Caco-2 (cell line): ENCODE measurements at regions not wholly inside any gene's neighbourhood (a gene's known extent, or its start where the extent isn't known, plus 50 kb on each side); places are given as distances from the start of the nearest gene placed in this dataset.

Source experiments
- BruUV-seq: library from RNA; stranded (reverse); fragments of 400-500 nt; replicated peaks from 2 replicates; lab custom pipeline; 2021; lab: Mats Ljungman, UMichigan
- CTCF ChIA-PET: fragments of 300-600 bp; sonication (Branson Sonifier 250); formaldehyde crosslinking; loops from one replicate; lab custom pipeline; 2022; ENCODE audit warnings: antibody characterized with exemption; lab: Charles Lee
- POLR2A ChIA-PET: fragments of 300-600 bp; sonication (Branson Sonifier 250); formaldehyde crosslinking; loops from one replicate; lab custom pipeline; 2022; ENCODE audit warnings: antibody characterized with exemption; lab: Charles Lee
- DNase-seq, 2 experiments: peaks; one replicate each; pipeline versions ENCODE4 v3.0.0 to v3.0.0-alpha.2; 2020 to 2022
- H3K27me3 ChIP-seq: replicated peaks from 2 replicates; pipeline ENCODE4 v1.6.0; 2011; ENCODE audit warnings: low read length; ENCODE audit not compliant: control insufficient read depth, insufficient read depth
- H3K36me3 ChIP-seq: 2 replicates; pipeline ENCODE4 v1.5.1; 2011; ENCODE audit warnings: low read length; ENCODE audit not compliant: control insufficient read depth, insufficient read depth
- H3K4me1 ChIP-seq: fragments of 250-450 bp; sonication (Bioruptor Pico); 2 replicates; pipeline ENCODE4 v1.5.1; 2020; ENCODE audit warnings: mild to moderate bottlenecking
- H3K4me3 ChIP-seq: 2 replicates; pipeline ENCODE4 v1.5.1; 2011; ENCODE audit warnings: low read depth, mild to moderate bottlenecking, control low read depth, low read length
- H3K9me3 ChIP-seq: fragments of 250-450 bp; sonication (Bioruptor Pico); 2 replicates; pipeline ENCODE4 v1.5.1; 2020; ENCODE audit warnings: mild to moderate bottlenecking, moderate library complexity
- H3K27ac Mint-ChIP-seq: one replicate; pipeline ENCODE4 v1.8.0; 2022; ENCODE audit warnings: mixed read lengths; ENCODE audit not compliant: unreplicated experiment
- H3K27me3 Mint-ChIP-seq: one replicate; pipeline ENCODE4 v1.8.0; 2022; ENCODE audit warnings: mixed read lengths; ENCODE audit not compliant: insufficient read depth, unreplicated experiment
- H3K36me3 Mint-ChIP-seq: one replicate; pipeline ENCODE4 v1.8.0; 2022; ENCODE audit warnings: mild to moderate bottlenecking, mixed read lengths; ENCODE audit not compliant: insufficient read depth, unreplicated experiment
- H3K4me1 Mint-ChIP-seq: one replicate; pipeline ENCODE4 v1.8.0; 2022; ENCODE audit warnings: low read depth, mixed read lengths; ENCODE audit not compliant: unreplicated experiment
- H3K4me3 Mint-ChIP-seq: one replicate; pipeline ENCODE4 v1.8.0; 2022; ENCODE audit warnings: mild to moderate bottlenecking, moderate library complexity, mixed read lengths; ENCODE audit not compliant: unreplicated experiment
- H3K9me3 Mint-ChIP-seq: one replicate; pipeline ENCODE4 v1.8.0; 2022; ENCODE audit warnings: mixed read lengths; ENCODE audit not compliant: unreplicated experiment
- intact Hi-C: fragments of 100-400 bp; cut with micrococcal nuclease; formaldehyde crosslinking; loops from one replicate; pipeline ENCODE4 v1.10.0; 2022; ENCODE audit not compliant: unreplicated experiment
- TF ChIP-seq, protein P1 (sequence below), 2 experiments: fragments of 200-600 bp in 1 of 2; IDR thresholded peaks; 1 replicate in 1 of 2; 2 replicates in 1 of 2; pipeline versions ENCODE4 v1.5.1 to v1.8.0; 2011 to 2022; ENCODE audit warnings: antibody characterized with exemption in 1 of 2, control low read depth in 1 of 2, inconsistent platforms in 1 of 2, low read depth in 1 of 2, low read length in 1 of 2, mild to moderate bottlenecking in 1 of 2, moderate library complexity in 1 of 2; ENCODE audit not compliant: insufficient read depth in 1 of 2, severe bottlenecking in 1 of 2, unreplicated experiment in 1 of 2

DNA sequence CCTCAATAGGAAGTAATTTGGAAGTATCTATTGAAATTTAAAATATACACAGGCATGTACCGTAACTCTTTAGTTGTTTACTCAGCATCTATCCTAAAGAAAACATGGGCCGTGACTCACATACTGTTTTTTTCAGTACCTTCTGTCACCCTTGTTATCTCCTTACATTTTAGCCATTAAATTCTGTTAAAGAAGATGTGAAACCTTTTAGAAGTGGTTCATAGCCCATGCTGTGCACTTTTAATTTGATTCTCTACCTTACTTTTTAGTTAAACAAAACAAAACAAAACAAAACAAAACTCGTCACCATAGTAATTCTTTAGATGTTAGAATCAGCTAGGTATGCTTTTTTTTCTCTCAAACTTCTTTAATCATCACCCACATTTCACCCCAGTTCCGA is 494.4 kb upstream of the RGS6 start:
- Mint-ChIP-seq H3K27ac (no peak overlapping the region), H3K27me3 (no peaks in the 10 kb centered on the region), H3K36me3 (peaks cover 9% of the 10 kb centered on the region), H3K9me3 (no peaks in the 10 kb centered on the region), H3K4me1 (peaks cover 14% of the 10 kb centered on the region), H3K4me3 (no peak overlapping the region)
- POLR2A ChIA-PET, result no interaction called here
- Histone ChIP-seq H3K4me3 (no peak overlapping the region), H3K36me3 (no peaks in the 10 kb centered on the region), H3K9me3 (no peaks in the 10 kb centered on the region), H3K4me1 (no peaks in the 10 kb centered on the region), H3K27me3 (no peaks in the 10 kb centered on the region)
- intact Hi-C loops, result no loop called here
- CTCF ChIA-PET, result no interaction called here
- no peak for DNase-seq
- TF ChIP-seq, protein P1, sequence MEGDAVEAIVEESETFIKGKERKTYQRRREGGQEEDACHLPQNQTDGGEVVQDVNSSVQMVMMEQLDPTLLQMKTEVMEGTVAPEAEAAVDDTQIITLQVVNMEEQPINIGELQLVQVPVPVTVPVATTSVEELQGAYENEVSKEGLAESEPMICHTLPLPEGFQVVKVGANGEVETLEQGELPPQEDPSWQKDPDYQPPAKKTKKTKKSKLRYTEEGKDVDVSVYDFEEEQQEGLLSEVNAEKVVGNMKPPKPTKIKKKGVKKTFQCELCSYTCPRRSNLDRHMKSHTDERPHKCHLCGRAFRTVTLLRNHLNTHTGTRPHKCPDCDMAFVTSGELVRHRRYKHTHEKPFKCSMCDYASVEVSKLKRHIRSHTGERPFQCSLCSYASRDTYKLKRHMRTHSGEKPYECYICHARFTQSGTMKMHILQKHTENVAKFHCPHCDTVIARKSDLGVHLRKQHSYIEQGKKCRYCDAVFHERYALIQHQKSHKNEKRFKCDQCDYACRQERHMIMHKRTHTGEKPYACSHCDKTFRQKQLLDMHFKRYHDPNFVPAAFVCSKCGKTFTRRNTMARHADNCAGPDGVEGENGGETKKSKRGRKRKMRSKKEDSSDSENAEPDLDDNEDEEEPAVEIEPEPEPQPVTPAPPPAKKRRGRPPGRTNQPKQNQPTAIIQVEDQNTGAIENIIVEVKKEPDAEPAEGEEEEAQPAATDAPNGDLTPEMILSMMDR (IDR thresholded peaks at IDR 0.05; ENCODE audit: insufficient read depth in 1 of 2, low read depth in 1 of 2, low read length in 1 of 2, severe bottlenecking in 1 of 2, unreplicated experiment in 1 of 2), result no peak
- BruUV-seq, result no TSS peak

DNA sequence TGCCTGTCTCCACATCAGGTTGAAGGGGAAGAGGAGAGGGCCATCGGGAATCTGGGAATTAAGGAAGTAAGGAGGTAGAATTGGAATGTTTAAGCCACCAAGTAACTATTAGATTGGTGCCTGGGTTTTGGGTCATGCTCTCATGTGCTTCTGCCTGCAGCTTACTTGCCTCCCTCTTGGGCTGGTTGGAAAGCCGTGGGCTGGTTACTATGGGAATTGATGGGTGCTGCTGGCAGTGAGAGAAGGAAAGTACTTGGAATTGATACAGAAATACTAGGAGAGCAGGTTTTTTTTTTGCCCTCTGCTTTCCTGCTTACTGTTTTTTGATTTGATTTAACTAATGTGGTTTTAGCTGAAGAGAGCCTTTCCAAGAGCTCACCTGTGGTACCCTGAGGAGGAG is 493.5 kb upstream of the RGS6 start:
- POLR2A ChIA-PET, result no interaction called here

DNA sequence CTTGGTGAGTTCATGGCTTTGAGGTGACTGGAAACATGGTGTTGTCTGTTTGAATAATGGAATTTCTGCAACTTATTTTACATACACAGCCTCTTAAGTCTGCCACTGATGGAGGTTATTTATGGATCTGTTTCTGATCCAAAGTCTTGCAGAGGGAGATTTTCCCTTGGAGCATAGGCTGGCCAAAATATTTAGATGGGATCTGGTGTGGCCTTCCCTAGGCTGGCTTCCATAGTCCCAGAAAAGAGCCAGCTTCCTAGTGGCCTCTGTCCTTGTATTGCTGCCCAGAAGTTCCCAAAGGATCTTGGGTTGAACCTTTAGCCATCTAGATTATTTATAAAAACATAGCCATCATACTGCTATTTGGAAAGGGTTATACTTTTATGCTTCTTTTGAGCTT is 491.1 kb upstream of the RGS6 start:
- CTCF ChIA-PET, result no interaction called here
- Histone ChIP-seq H3K4me3 (no peak overlapping the region), H3K27me3 (no peaks in the 10 kb centered on the region), H3K9me3 (no peaks in the 10 kb centered on the region), H3K36me3 (no peaks in the 10 kb centered on the region), H3K4me1 (no peaks in the 10 kb centered on the region)
- no peak overlapping the region for H3K27ac Mint-ChIP-seq
- TF ChIP-seq, protein P1 (IDR thresholded peaks at IDR 0.05; ENCODE audit: insufficient read depth in 1 of 2, low read depth in 1 of 2, low read length in 1 of 2, severe bottlenecking in 1 of 2, unreplicated experiment in 1 of 2), result no peak
- peaks cover 11% of the 10 kb centered on the region for H3K36me3 Mint-ChIP-seq
- DNase-seq, result no peak
- H3K9me3 Mint-ChIP-seq, result no peaks in the 10 kb centered on the region
- no peaks in the 10 kb centered on the region for H3K27me3 Mint-ChIP-seq
- POLR2A ChIA-PET, result no interaction called here
- H3K4me3 Mint-ChIP-seq, result no peak overlapping the region
- peaks cover 7% of the 10 kb centered on the region for H3K4me1 Mint-ChIP-seq
- no TSS peak for BruUV-seq
- intact Hi-C loops, result no loop called here

More for the DNA sequence above, 493.5 kb upstream of the RGS6 start:
- H3K27me3 Mint-ChIP-seq, result no peaks in the 10 kb centered on the region
- H3K36me3 Mint-ChIP-seq, result peaks cover 8% of the 10 kb centered on the region
- no TSS peak for BruUV-seq
- H3K27ac Mint-ChIP-seq, result no peak overlapping the region
- intact Hi-C loops, result no loop called here
- no peak for DNase-seq
- Histone ChIP-seq H3K4me1 (no peaks in the 10 kb centered on the region), H3K9me3 (no peaks in the 10 kb centered on the region), H3K4me3 (no peak overlapping the region), H3K36me3 (no peaks in the 10 kb centered on the region), H3K27me3 (no peaks in the 10 kb centered on the region)
- CTCF ChIA-PET, result no interaction called here
- TF ChIP-seq, protein P1 (IDR thresholded peaks at IDR 0.05; ENCODE audit: insufficient read depth in 1 of 2, low read depth in 1 of 2, low read length in 1 of 2, severe bottlenecking in 1 of 2, unreplicated experiment in 1 of 2), result no peak
- peaks cover 10% of the 10 kb centered on the region for H3K4me1 Mint-ChIP-seq
- H3K4me3 Mint-ChIP-seq, result no peak overlapping the region
- H3K9me3 Mint-ChIP-seq, result no peaks in the 10 kb centered on the region
